ENCODE measurements at regions not wholly inside any gene's neighbourhood (a gene's known extent, or its start where the extent isn't known, plus 50 kb on each side); places are given as distances from the start of the nearest gene placed in this dataset.

DNA sequence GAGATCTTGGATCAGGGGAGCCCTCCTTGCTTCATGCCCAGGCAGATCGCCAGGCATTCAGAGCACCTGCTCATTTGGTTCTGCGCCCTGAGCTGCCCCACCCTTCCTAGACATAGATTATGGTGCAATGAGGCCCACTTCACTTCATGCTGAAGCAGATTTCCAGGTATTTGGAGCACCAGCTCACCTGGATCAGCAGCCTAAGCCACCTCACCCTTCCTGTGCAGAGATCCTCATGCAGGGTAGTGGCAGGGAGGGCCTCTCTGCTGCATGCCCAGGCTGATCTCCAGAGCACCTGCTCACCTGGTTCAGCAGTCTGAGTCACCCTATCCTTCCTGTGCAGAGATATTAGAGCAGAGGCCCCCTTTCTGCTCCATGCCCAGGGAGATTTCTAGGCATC, 1966.1 kb downstream of the PCDH9 start:
- H3K27ac ChIP-seq: no peak overlapping the region
- H3K27me3 ChIP-seq (replicated peaks; ENCODE audit: insufficient read depth): no peaks in the 10 kb centered on the region
- H3K9me3 ChIP-seq: no peaks in the 10 kb centered on the region
- TF ChIP-seq, protein P1, sequence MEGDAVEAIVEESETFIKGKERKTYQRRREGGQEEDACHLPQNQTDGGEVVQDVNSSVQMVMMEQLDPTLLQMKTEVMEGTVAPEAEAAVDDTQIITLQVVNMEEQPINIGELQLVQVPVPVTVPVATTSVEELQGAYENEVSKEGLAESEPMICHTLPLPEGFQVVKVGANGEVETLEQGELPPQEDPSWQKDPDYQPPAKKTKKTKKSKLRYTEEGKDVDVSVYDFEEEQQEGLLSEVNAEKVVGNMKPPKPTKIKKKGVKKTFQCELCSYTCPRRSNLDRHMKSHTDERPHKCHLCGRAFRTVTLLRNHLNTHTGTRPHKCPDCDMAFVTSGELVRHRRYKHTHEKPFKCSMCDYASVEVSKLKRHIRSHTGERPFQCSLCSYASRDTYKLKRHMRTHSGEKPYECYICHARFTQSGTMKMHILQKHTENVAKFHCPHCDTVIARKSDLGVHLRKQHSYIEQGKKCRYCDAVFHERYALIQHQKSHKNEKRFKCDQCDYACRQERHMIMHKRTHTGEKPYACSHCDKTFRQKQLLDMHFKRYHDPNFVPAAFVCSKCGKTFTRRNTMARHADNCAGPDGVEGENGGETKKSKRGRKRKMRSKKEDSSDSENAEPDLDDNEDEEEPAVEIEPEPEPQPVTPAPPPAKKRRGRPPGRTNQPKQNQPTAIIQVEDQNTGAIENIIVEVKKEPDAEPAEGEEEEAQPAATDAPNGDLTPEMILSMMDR (IDR thresholded peaks at IDR 0.05): no peak
- no peak for TF ChIP-seq POLR2AphosphoS5 (IDR thresholded peaks at IDR 0.05)
- no peak for TF ChIP-seq POLR2A (IDR thresholded peaks at IDR 0.05)
- no peaks in the 10 kb centered on the region for H3K36me3 ChIP-seq
- 62% methylated on average over 2 of the region's 2 CpGs for WGBS
- H3K4me1 ChIP-seq (replicated peaks): no peaks in the 10 kb centered on the region
- intact Hi-C loops (cut with DNase I): no loop called here
- H3K4me3 ChIP-seq: no peak overlapping the region
- DNase-seq (ENCODE audit: low spot score): no peak

DNA sequence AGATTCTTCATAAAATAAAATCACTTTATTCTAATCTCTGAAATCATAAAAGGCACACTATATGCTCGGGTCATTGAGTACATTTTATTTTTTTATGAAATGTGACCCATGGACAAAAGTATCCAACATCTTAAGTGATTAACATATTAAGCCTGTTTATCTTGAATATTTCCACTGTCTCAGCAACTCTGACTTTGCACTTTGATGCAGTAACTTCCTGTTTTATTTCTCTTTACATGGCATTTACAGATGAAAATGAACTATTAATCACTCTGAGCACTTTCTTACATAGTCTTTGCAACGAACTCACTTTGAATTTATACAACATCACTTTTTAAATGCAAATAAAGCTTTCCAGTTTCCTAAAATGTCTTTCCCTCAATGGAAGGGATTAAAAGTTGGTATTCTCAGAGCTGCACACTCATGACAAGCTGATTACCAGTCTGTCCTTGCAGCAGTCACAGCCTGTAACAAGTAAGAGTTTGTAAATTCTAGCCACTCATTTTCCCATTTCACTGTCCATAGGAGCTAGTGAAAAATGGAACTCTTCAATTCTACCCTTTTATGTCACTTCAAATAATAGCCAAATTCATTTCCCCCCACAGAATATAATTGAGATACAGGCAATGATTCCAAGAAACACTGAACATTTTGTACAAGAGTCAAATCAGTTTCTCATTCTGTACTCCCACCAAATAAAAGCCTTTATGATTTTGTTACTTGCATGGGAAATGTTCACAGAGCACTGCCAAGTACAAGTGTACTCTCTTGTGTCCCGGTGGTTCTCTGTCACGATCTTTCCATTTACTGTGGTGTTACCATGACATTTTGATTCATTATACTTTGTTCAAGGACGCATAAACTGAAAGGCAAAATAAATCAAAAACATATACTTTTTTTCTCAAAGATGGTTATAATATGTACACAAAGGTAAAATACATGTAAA, 1968.9 kb downstream of the PCDH9 start:
- Histone ChIP-seq H3K27ac (no peak overlapping the region), H3K4me3 (no peak overlapping the region), H3K9me3 (no peaks in the 10 kb centered on the region), H3K36me3 (no peaks in the 10 kb centered on the region), H3K4me1 (replicated peaks) (no peaks in the 10 kb centered on the region), H3K27me3 (replicated peaks; ENCODE audit: insufficient read depth) (no peaks in the 10 kb centered on the region)
- no peak for DNase-seq (ENCODE audit: low spot score)
- TF ChIP-seq POLR2AphosphoS5 (IDR thresholded peaks at IDR 0.05): no peak
- TF ChIP-seq POLR2A (IDR thresholded peaks at IDR 0.05): no peak
- TF ChIP-seq, protein P1 (IDR thresholded peaks at IDR 0.05): no peak
- intact Hi-C loops (cut with DNase I): no loop called here
- 19% methylated on average over 5 of the region's 5 CpGs for WGBS

DNA sequence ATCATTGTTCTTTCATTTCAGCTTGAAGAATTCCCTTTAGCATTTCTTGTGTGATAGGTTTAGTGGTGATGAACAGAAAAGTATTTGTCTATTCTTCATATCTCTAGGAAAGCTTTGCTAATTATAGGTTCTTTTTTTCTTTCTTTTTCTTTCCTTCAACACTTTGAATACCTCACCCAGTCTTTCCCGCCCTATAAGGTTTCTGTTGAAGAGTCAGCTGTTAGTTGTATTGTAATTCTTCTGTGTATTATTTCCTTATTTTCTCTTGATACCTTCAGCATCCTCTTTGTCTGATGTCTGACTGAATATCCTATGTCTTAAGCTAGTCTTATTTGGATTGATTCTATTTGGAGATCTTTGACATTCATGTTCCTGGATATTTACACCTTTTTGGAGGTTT, 1989.4 kb downstream of the PCDH9 start:
- H3K4me3 ChIP-seq: no peak overlapping the region
- no peaks in the 10 kb centered on the region for H3K9me3 ChIP-seq
- WGBS: 86% methylated on average over 1 of the region's 1 CpG
- intact Hi-C loops (cut with DNase I): no loop called here
- H3K4me1 ChIP-seq (replicated peaks): no peaks in the 10 kb centered on the region
- no peaks in the 10 kb centered on the region for H3K27me3 ChIP-seq (replicated peaks; ENCODE audit: insufficient read depth)
- TF ChIP-seq POLR2A (IDR thresholded peaks at IDR 0.05) (no peak), POLR2AphosphoS5 (IDR thresholded peaks at IDR 0.05) (no peak)
- TF ChIP-seq, protein P1 (IDR thresholded peaks at IDR 0.05): no peak
- DNase-seq (ENCODE audit: low spot score): no peak
- H3K36me3 ChIP-seq: no peaks in the 10 kb centered on the region
- H3K27ac ChIP-seq: no peak overlapping the region

DNA sequence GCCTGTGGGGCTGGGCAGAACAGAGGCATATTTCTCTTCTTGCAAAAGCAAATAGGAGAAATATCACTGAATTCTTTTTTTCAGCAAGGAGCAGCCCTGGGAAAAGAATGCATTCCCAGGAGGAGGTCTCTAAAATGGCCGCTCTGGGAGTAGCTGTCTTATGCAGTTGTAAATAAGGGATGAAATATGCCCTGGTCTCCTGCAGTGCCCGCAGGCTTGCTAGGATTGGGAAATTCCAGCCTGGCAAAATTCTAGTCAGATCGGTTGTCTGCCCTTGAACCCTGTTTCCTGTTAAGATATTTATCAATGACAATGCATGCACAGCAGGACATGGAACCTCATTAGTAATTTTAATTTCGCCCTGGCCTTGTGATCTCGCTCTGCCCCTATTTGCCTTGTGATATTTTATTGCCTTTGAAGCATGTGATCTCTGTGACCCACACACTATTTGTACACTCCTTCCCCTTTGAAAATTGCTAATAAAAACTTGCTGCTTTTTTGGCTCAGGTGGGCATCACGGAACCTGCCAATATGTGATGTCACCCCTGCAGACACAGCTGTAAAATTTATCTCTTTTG, 1993.2 kb downstream of the PCDH9 start:
- TF ChIP-seq, protein P1 (IDR thresholded peaks at IDR 0.05): no peak
- no peaks in the 10 kb centered on the region for H3K27me3 ChIP-seq (replicated peaks; ENCODE audit: insufficient read depth)
- H3K27ac ChIP-seq: no peak overlapping the region
- 63% methylated on average over 6 of the region's 6 CpGs for WGBS
- H3K9me3 ChIP-seq: no peaks in the 10 kb centered on the region
- H3K4me1 ChIP-seq (replicated peaks): no peaks in the 10 kb centered on the region
- H3K4me3 ChIP-seq: no peak overlapping the region
- no peak for DNase-seq (ENCODE audit: low spot score)
- H3K36me3 ChIP-seq: no peaks in the 10 kb centered on the region
- intact Hi-C loops (cut with DNase I): no loop called here

Measured in prostate gland (tissue), 2 donors.